ENCODE measurements at regions not wholly inside any gene's neighbourhood (a gene's known extent, or its start where the extent isn't known, plus 50 kb on each side); places are given as distances from the start of the nearest gene placed in this dataset.

- Mint-ChIP-seq H3K9me3 (peaks cover 0 to 6% (median 0%) of the 10 kb centered on the region in 9 donors), H3K36me3 (no peaks in the 10 kb centered on the region), H3K27me3 (peaks cover 0 to 4% (median 0%) of the 10 kb centered on the region in 5 donors), H3K27ac (no peak overlapping the region), H3K4me3 (no peak overlapping the region), H3K4me1 (no peaks in the 10 kb centered on the region)
- DNase-seq (no peak), ATAC-seq (no peak)
- POLR2A ChIA-PET: no interaction called here
These were observed 68.8 kb downstream of the YIPF5 start for GRCh38 chr5:144101616-144102015.

DNA sequence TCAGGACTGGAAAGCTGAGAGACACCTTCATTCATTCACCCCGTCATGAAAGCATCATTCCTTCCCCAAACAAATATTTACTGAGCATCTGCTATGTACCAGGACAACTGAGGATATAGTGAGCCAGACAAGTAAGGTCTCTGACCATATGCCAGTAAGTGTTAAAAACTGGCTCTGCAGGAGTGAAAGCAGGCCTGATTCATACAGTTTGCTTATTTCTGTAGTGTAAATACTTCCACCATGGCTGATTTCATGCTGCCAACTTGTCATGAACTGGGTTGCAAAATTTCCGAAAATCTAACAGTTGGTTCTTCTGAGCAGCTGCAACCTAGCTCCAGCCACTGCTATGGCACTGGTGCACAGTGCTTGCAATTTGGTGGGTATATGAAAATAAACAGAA is 68.1 kb downstream of the YIPF5 start:
- H3K27me3 Mint-ChIP-seq: peaks cover 0 to 4% (median 1%) of the 10 kb centered on the region in 5 donors
- no peaks in the 10 kb centered on the region for H3K4me1 Mint-ChIP-seq
- H3K9me3 Mint-ChIP-seq: peaks cover 0 to 4% (median 0%) of the 10 kb centered on the region in 9 donors
- no peak for ATAC-seq
- POLR2A ChIA-PET: no interaction called here
- no peaks in the 10 kb centered on the region for H3K36me3 Mint-ChIP-seq
- H3K27ac Mint-ChIP-seq: no peak overlapping the region
- DNase-seq: no peak
- no peak overlapping the region for H3K4me3 Mint-ChIP-seq

DNA sequence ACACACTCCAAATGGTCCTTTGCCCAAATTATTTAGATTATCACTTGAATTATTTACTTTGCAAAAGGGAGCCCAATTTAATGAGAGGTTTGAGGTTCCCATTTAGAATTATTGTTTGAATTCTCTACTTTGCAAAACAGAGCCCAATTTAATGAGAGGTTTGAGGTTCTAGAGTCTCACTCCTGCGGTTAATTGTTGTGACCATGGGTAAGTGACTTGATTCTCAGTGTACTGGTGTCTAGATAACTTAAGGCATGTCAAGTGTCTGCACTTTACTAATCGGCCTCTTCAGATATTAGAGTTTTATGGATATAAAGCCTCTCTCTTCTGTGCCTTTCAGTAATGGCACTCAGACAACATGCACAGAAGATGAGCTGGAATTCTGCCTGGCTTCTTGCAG is 67.5 kb downstream of the YIPF5 start:
- no peak for DNase-seq
- peaks cover 0 to 2% (median 0%) of the 10 kb centered on the region in 5 donors for H3K27me3 Mint-ChIP-seq
- no peak overlapping the region for H3K4me3 Mint-ChIP-seq
- H3K9me3 Mint-ChIP-seq: peaks cover 0 to 2% (median 0%) of the 10 kb centered on the region in 9 donors
- no peak for ATAC-seq
- no peak overlapping the region for H3K27ac Mint-ChIP-seq
- H3K36me3 Mint-ChIP-seq: no peaks in the 10 kb centered on the region
- no peaks in the 10 kb centered on the region for H3K4me1 Mint-ChIP-seq
- POLR2A ChIA-PET: no interaction called here

- no peak for DNase-seq
- peak overlapping the region in 1 of 10 donors; percentile 21 for H3K27ac Mint-ChIP-seq
- H3K4me1 Mint-ChIP-seq: no peaks in the 10 kb centered on the region
- H3K4me3 Mint-ChIP-seq: no peak overlapping the region
- H3K27me3 Mint-ChIP-seq: peaks cover 0 to 2% (median 0%) of the 10 kb centered on the region in 5 donors
- no peaks in the 10 kb centered on the region for H3K9me3 Mint-ChIP-seq
- no peak for ATAC-seq
- no peaks in the 10 kb centered on the region for H3K36me3 Mint-ChIP-seq
- POLR2A ChIA-PET: no interaction called here
These were observed 66.6 kb downstream of the YIPF5 start for GRCh38 chr5:144103611-144104485.

- no peak for DNase-seq
- Mint-ChIP-seq H3K27ac (no peak overlapping the region), H3K36me3 (no peaks in the 10 kb centered on the region), H3K4me1 (no peaks in the 10 kb centered on the region), H3K4me3 (no peak overlapping the region), H3K9me3 (no peaks in the 10 kb centered on the region), H3K27me3 (peaks cover 0 to 3% (median 2%) of the 10 kb centered on the region in 5 donors)
- no peak for ATAC-seq
- POLR2A ChIA-PET: interaction anchor here (0.7 kb wide), 1 partner anchor 243 kb away, joined by 3 read pairs; no protein-coding TSS in a partner anchor
These were observed 65.1 kb downstream of the YIPF5 start for GRCh38 chr5:144105371-144105770.

DNA sequence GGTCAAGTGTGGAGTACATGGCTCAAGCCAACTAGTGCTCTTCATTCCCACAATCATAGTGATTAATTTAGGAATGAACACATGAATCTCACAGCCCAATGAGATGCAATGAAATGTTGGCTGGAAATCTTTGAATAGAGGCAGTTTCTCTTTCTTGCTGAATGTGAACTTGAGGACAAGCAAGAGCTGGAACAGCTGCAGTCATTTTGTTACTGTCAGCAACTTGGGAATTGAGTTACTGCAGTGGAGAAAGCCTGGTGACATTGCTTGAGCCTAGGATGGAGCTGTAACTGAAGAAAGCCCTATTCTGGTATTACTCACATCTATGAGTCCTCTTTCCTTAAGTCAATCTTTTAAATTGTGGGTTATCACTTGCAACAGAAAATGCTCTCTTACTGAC is 62.3 kb downstream of the YIPF5 start:
- H3K9me3 Mint-ChIP-seq: peaks cover 0 to 2% (median 0%) of the 10 kb centered on the region in 9 donors
- H3K4me1 Mint-ChIP-seq: no peaks in the 10 kb centered on the region
- no peak overlapping the region for H3K27ac Mint-ChIP-seq
- no peak overlapping the region for H3K4me3 Mint-ChIP-seq
- ATAC-seq (no peak), DNase-seq (no peak)
- no peaks in the 10 kb centered on the region for H3K36me3 Mint-ChIP-seq
- peaks cover 0 to 10% (median 6%) of the 10 kb centered on the region in 5 donors for H3K27me3 Mint-ChIP-seq
- POLR2A ChIA-PET: no interaction called here

Data from naive thymus-derived CD8-positive, alpha-beta T cell (primary cell).